Activated CD4-positive, alpha-beta memory T cell treated with anti-CD3 and anti-CD28 coated beads for 36 hours (primary cell): ENCODE measurements at regions not wholly inside any gene's neighbourhood (a gene's known extent, or its start where the extent isn't known, plus 50 kb on each side); places are given as distances from the start of the nearest gene placed in this dataset.

ENCODE experiments used
- CTCF ChIA-PET: fragments of 350-600 bp; sonication (Branson Sonifier 250); formaldehyde crosslinking; loops from one replicate; lab custom pipeline; 2021; ENCODE audit warnings: antibody characterized with exemption, inconsistent platforms; lab: Charles Lee
- POLR2A ChIA-PET: fragments of 350-600 bp; sonication (Branson Sonifier 250); formaldehyde crosslinking; loops from one replicate; lab custom pipeline; 2021; ENCODE audit warnings: antibody characterized with exemption; lab: Charles Lee
- DNase-seq: peaks from one replicate; pipeline ENCODE4 v3.0.0-alpha.2; 2020
- H3K27ac Mint-ChIP-seq: one replicate; pipeline ENCODE4 v1.8.0; 2021; ENCODE audit warnings: mixed read lengths
- H3K27me3 Mint-ChIP-seq: one replicate; pipeline ENCODE4 v1.8.0; 2021; ENCODE audit warnings: mixed read lengths
- H3K36me3 Mint-ChIP-seq: one replicate; pipeline ENCODE4 v1.8.0; 2021; ENCODE audit warnings: mixed read lengths
- H3K4me1 Mint-ChIP-seq: one replicate; pipeline ENCODE4 v1.8.0; 2021; ENCODE audit warnings: low read depth, mixed read lengths
- H3K4me3 Mint-ChIP-seq: one replicate; pipeline ENCODE4 v1.8.0; 2021; ENCODE audit warnings: mild to moderate bottlenecking, mixed read lengths
- H3K9me3 Mint-ChIP-seq: one replicate; pipeline ENCODE4 v1.8.0; 2021; ENCODE audit warnings: mixed read lengths
- intact Hi-C: fragments of 100-400 bp; cut with micrococcal nuclease; formaldehyde crosslinking; loops from one replicate; pipeline ENCODE4 v1.15.1; 2023

GRCh38 chr7:32142649-32143048 is 72.4 kb upstream of the PDE1C start:
- no peaks in the 10 kb centered on the region for H3K36me3 Mint-ChIP-seq
- no peaks in the 10 kb centered on the region for H3K4me1 Mint-ChIP-seq
- no peak overlapping the region for H3K27ac Mint-ChIP-seq
- POLR2A ChIA-PET: no interaction called here
- peaks cover 2% of the 10 kb centered on the region for H3K27me3 Mint-ChIP-seq
- H3K4me3 Mint-ChIP-seq: no peak overlapping the region
- DNase-seq: no peak
- no peaks in the 10 kb centered on the region for H3K9me3 Mint-ChIP-seq
- intact Hi-C loops: no loop called here
- CTCF ChIA-PET: no interaction called here

- Mint-ChIP-seq H3K4me3 (no peak overlapping the region), H3K27ac (no peak overlapping the region)
- POLR2A ChIA-PET: no interaction called here
These were observed 70.2 kb upstream of the PDE1C start for GRCh38 chr7:32140210-32140939.

GRCh38 chr7:32137059-32137458 is 66.9 kb upstream of the PDE1C start:
- H3K36me3 Mint-ChIP-seq: no peaks in the 10 kb centered on the region
- ChIA-PET POLR2A (no interaction called here), CTCF (no interaction called here)
- DNase-seq: no peak
- intact Hi-C loops: no loop called here
- H3K27me3 Mint-ChIP-seq: no peaks in the 10 kb centered on the region
- H3K9me3 Mint-ChIP-seq: peaks cover 18% of the 10 kb centered on the region
- no peak overlapping the region for H3K27ac Mint-ChIP-seq
- H3K4me3 Mint-ChIP-seq: no peak overlapping the region
- H3K4me1 Mint-ChIP-seq: no peaks in the 10 kb centered on the region

More at GRCh38 chr7:32140210-32140939, 70.2 kb upstream of the PDE1C start:
- H3K9me3 Mint-ChIP-seq: no peaks in the 10 kb centered on the region
- H3K27me3 Mint-ChIP-seq: no peaks in the 10 kb centered on the region
- no peaks in the 10 kb centered on the region for H3K36me3 Mint-ChIP-seq
- no peak for DNase-seq
- CTCF ChIA-PET: no interaction called here
- H3K4me1 Mint-ChIP-seq: no peaks in the 10 kb centered on the region
- intact Hi-C loops: no loop called here

GRCh38 chr7:32131091-32131490 is 60.9 kb upstream of the PDE1C start:
- Mint-ChIP-seq H3K4me3 (no peak overlapping the region), H3K36me3 (no peaks in the 10 kb centered on the region), H3K4me1 (no peaks in the 10 kb centered on the region), H3K9me3 (peaks cover 20% of the 10 kb centered on the region), H3K27me3 (no peaks in the 10 kb centered on the region), H3K27ac (no peak overlapping the region)
- ChIA-PET CTCF (no interaction called here), POLR2A (no interaction called here)
- intact Hi-C loops: no loop called here
- DNase-seq: no peak

GRCh38 chr7:32126843-32127242 is 56.6 kb upstream of the PDE1C start:
- no peak overlapping the region for H3K4me3 Mint-ChIP-seq
- DNase-seq: no peak
- intact Hi-C loops: no loop called here
- H3K4me1 Mint-ChIP-seq: no peaks in the 10 kb centered on the region
- H3K27me3 Mint-ChIP-seq: no peaks in the 10 kb centered on the region
- H3K9me3 Mint-ChIP-seq: peaks cover 27% of the 10 kb centered on the region
- POLR2A ChIA-PET: no interaction called here
- H3K27ac Mint-ChIP-seq: no peak overlapping the region
- H3K36me3 Mint-ChIP-seq: no peaks in the 10 kb centered on the region
- CTCF ChIA-PET: no interaction called here
